ENCODE measurements at regions not wholly inside any gene's neighbourhood (a gene's known extent, or its start where the extent isn't known, plus 50 kb on each side); places are given as distances from the start of the nearest gene placed in this dataset.
A peak's percentile ranks its signal among the peaks of the same experiment; 100 is the strongest.

DNA sequence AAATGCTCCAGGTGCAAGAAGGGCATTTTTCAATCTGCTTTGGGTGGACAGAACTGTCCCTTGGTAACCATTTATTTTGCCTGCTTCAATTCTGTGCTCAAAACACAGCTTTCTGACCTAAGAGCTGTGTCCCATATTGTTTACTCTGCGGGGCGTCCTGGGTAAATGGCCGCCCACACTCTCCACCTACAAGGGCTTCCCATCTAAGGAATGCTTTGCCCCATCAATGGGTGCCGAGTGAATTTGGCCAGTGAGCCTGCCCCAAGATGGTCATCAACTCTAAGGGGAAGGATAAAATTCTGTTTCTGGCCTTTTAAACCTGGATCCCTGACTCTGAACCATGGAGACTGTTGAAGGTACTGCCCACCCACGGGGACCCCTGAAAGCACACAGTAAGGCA is 55.5 kb upstream of the FAM89A start:
- H3K9me3 ChIP-seq (ENCODE audit: insufficient read depth, low read depth, low read length) = no peaks in the 10 kb centered on the region
- H3K36me3 Mint-ChIP-seq (ENCODE audit: low read depth, unreplicated experiment) = no peaks in the 10 kb centered on the region
- H3K4me3 Mint-ChIP-seq (ENCODE audit: unreplicated experiment) = no peak overlapping the region
- no peaks in the 10 kb centered on the region for H3K4me1 Mint-ChIP-seq (ENCODE audit: low read depth, unreplicated experiment)
- H3K4me1 ChIP-seq (ENCODE audit: insufficient read depth, low read length) = peaks cover 5% of the 10 kb centered on the region
- no peak overlapping the region for H3K9ac ChIP-seq (ENCODE audit: low read length)
- no peaks in the 10 kb centered on the region for H3K36me3 ChIP-seq (ENCODE audit: insufficient read depth, low read length)
- H3K27ac ChIP-seq (ENCODE audit: low read depth, low read length) = no peak overlapping the region
- no peak overlapping the region for H3K27ac Mint-ChIP-seq (ENCODE audit: unreplicated experiment)
- H3K4me3 ChIP-seq (ENCODE audit: insufficient read depth, low read depth, low read length) = no peak overlapping the region
- H3K27me3 ChIP-seq (ENCODE audit: insufficient read depth, low read length) = no peaks in the 10 kb centered on the region
- no peaks in the 10 kb centered on the region for H3K79me2 ChIP-seq (ENCODE audit: insufficient read depth, low read length)
- TF ChIP-seq, protein P1, sequence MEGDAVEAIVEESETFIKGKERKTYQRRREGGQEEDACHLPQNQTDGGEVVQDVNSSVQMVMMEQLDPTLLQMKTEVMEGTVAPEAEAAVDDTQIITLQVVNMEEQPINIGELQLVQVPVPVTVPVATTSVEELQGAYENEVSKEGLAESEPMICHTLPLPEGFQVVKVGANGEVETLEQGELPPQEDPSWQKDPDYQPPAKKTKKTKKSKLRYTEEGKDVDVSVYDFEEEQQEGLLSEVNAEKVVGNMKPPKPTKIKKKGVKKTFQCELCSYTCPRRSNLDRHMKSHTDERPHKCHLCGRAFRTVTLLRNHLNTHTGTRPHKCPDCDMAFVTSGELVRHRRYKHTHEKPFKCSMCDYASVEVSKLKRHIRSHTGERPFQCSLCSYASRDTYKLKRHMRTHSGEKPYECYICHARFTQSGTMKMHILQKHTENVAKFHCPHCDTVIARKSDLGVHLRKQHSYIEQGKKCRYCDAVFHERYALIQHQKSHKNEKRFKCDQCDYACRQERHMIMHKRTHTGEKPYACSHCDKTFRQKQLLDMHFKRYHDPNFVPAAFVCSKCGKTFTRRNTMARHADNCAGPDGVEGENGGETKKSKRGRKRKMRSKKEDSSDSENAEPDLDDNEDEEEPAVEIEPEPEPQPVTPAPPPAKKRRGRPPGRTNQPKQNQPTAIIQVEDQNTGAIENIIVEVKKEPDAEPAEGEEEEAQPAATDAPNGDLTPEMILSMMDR (IDR thresholded peaks at IDR 0.05; ENCODE audit: insufficient read depth, low read depth, low read length) = no peak
- no peak for TF ChIP-seq EZH2 (IDR thresholded peaks at IDR 0.05; ENCODE audit: insufficient read depth, low read length)
- H4K20me1 ChIP-seq (ENCODE audit: insufficient read depth, low read length) = no peaks in the 10 kb centered on the region
- no peak overlapping the region for H2AFZ ChIP-seq (ENCODE audit: low read depth, low read length)
- FAIRE-seq (no peak), DNase-seq (ENCODE audit: low read depth) (no peak)
- H3K9me3 Mint-ChIP-seq (ENCODE audit: unreplicated experiment) = no peaks in the 10 kb centered on the region
- no peak overlapping the region for H3K4me2 ChIP-seq (ENCODE audit: low read length)
- H3K27me3 Mint-ChIP-seq (ENCODE audit: low read depth, unreplicated experiment) = peaks cover 26% of the 10 kb centered on the region

DNA sequence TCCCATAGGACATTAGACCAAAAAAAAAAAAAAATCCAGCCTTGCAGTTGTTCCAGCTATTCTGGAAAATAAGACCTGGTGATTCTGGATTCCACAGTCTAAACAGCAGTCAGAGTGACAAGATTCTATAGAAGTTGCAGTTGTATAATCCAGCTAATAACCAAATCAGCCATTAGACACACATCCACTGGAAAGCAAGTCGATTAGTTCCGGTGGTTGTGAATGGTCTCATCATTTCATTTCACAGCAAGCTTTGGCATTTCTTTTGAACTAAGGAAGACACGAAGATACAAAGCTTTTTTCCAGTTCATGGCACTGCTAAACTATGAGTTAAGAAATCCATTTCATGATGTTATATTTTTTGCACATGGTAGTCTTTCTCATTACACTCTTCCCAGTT is 54.4 kb upstream of the FAM89A start:
- no peaks in the 10 kb centered on the region for H3K79me2 ChIP-seq (ENCODE audit: insufficient read depth, low read length)
- no peak overlapping the region for H3K4me3 ChIP-seq (ENCODE audit: insufficient read depth, low read depth, low read length)
- H3K9me3 Mint-ChIP-seq (ENCODE audit: unreplicated experiment) = no peaks in the 10 kb centered on the region
- no peaks in the 10 kb centered on the region for H3K36me3 ChIP-seq (ENCODE audit: insufficient read depth, low read length)
- peaks cover 26% of the 10 kb centered on the region for H3K27me3 Mint-ChIP-seq (ENCODE audit: low read depth, unreplicated experiment)
- FAIRE-seq = no peak
- DNase-seq (ENCODE audit: low read depth) = no peak
- H3K27ac ChIP-seq (ENCODE audit: low read depth, low read length) = no peak overlapping the region
- H4K20me1 ChIP-seq (ENCODE audit: insufficient read depth, low read length) = no peaks in the 10 kb centered on the region
- no peak overlapping the region for H3K4me2 ChIP-seq (ENCODE audit: low read length)
- H3K27ac Mint-ChIP-seq (ENCODE audit: unreplicated experiment) = no peak overlapping the region
- H3K4me1 Mint-ChIP-seq (ENCODE audit: low read depth, unreplicated experiment) = no peaks in the 10 kb centered on the region
- H3K27me3 ChIP-seq (ENCODE audit: insufficient read depth, low read length) = no peaks in the 10 kb centered on the region
- H3K9ac ChIP-seq (ENCODE audit: low read length) = no peak overlapping the region
- H3K4me3 Mint-ChIP-seq (ENCODE audit: unreplicated experiment) = no peak overlapping the region
- H3K36me3 Mint-ChIP-seq (ENCODE audit: low read depth, unreplicated experiment) = no peaks in the 10 kb centered on the region
- peaks cover 5% of the 10 kb centered on the region for H3K4me1 ChIP-seq (ENCODE audit: insufficient read depth, low read length)
- TF ChIP-seq EZH2 (IDR thresholded peaks at IDR 0.05; ENCODE audit: insufficient read depth, low read length) = no peak
- TF ChIP-seq, protein P1 (IDR thresholded peaks at IDR 0.05; ENCODE audit: insufficient read depth, low read depth, low read length) = no peak
- no peaks in the 10 kb centered on the region for H3K9me3 ChIP-seq (ENCODE audit: insufficient read depth, low read depth, low read length)
- no peak overlapping the region for H2AFZ ChIP-seq (ENCODE audit: low read depth, low read length)

DNA sequence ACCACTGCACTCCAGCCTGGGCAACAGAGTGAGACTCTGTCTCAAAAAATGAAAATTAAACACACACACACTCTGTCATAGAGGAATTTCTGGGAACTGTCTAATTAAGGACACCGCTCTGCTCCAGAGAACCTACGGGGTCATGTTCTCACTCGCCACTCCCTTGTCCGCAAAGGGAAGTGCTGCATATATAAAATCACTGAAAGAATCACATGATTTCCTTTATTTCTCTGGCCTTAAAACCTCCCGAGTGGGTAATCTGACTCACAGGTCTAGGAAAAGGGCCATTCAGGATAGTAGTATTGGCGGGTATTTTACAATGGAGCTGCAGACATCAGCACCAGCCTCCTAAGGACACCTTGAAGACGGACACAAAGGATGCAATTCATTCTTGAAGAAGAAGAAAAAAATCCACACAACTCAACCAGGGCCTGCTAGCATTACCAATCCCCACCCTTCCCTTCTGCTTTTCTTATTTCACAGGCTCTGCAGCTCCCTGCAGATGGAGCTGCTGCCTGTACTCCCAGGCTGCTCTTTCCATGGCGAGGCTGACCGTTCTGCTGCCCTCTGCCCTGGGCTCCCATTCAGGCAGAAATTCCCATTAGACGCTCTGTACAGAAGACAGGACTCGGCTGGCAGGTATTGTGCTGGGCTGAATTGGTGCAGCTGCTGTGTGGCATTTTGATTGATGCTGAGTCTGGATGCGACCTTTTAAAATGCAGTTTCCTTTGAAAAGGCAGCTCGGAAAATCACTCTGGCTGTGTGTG is 53.3 kb upstream of the FAM89A start:
- H3K9me3 Mint-ChIP-seq (ENCODE audit: unreplicated experiment) = no peaks in the 10 kb centered on the region
- H3K27me3 ChIP-seq (ENCODE audit: insufficient read depth, low read length) = no peaks in the 10 kb centered on the region
- H3K36me3 ChIP-seq (ENCODE audit: insufficient read depth, low read length) = no peaks in the 10 kb centered on the region
- H3K36me3 Mint-ChIP-seq (ENCODE audit: low read depth, unreplicated experiment) = no peaks in the 10 kb centered on the region
- no peak overlapping the region for H3K4me2 ChIP-seq (ENCODE audit: low read length)
- H4K20me1 ChIP-seq (ENCODE audit: insufficient read depth, low read length) = no peaks in the 10 kb centered on the region
- peaks cover 5% of the 10 kb centered on the region for H3K4me1 ChIP-seq (ENCODE audit: insufficient read depth, low read length)
- H3K9me3 ChIP-seq (ENCODE audit: insufficient read depth, low read depth, low read length) = no peaks in the 10 kb centered on the region
- H3K9ac ChIP-seq (ENCODE audit: low read length) = no peak overlapping the region
- H3K27ac Mint-ChIP-seq (ENCODE audit: unreplicated experiment) = no peak overlapping the region
- no peaks in the 10 kb centered on the region for H3K4me1 Mint-ChIP-seq (ENCODE audit: low read depth, unreplicated experiment)
- no peak overlapping the region for H2AFZ ChIP-seq (ENCODE audit: low read depth, low read length)
- H3K4me3 ChIP-seq (ENCODE audit: insufficient read depth, low read depth, low read length) = no peak overlapping the region
- TF ChIP-seq EZH2 (IDR thresholded peaks at IDR 0.05; ENCODE audit: insufficient read depth, low read length) = no peak
- TF ChIP-seq, protein P1 (IDR thresholded peaks at IDR 0.05; ENCODE audit: insufficient read depth, low read depth, low read length) = no peak
- no peak overlapping the region for H3K27ac ChIP-seq (ENCODE audit: low read depth, low read length)
- H3K79me2 ChIP-seq (ENCODE audit: insufficient read depth, low read length) = no peaks in the 10 kb centered on the region
- FAIRE-seq (no peak), DNase-seq (ENCODE audit: low read depth) (peak; percentile 4)
- no peak overlapping the region for H3K4me3 Mint-ChIP-seq (ENCODE audit: unreplicated experiment)
- peaks cover 24% of the 10 kb centered on the region for H3K27me3 Mint-ChIP-seq (ENCODE audit: low read depth, unreplicated experiment)

All from astrocyte (in vitro differentiated cells and primary cell).